Endothelial cell (in vitro differentiated cells): ENCODE measurements at regions not wholly inside any gene's neighbourhood (a gene's known extent, or its start where the extent isn't known, plus 50 kb on each side); places are given as distances from the start of the nearest gene placed in this dataset.

Experiments
- DNase-seq: peaks from one replicate; pipeline ENCODE4 v3.0.0; 2021; ENCODE audit warnings: low spot score
- H3K27ac Mint-ChIP-seq: one replicate; pipeline ENCODE4 v1.8.0; 2021; ENCODE audit warnings: mixed read lengths, inconsistent platforms; ENCODE audit not compliant: unreplicated experiment
- H3K27me3 Mint-ChIP-seq: one replicate; pipeline ENCODE4 v1.8.0; 2021; ENCODE audit warnings: mild to moderate bottlenecking, moderate library complexity, mixed read lengths, inconsistent platforms; ENCODE audit not compliant: unreplicated experiment
- H3K36me3 Mint-ChIP-seq: one replicate; pipeline ENCODE4 v1.8.0; 2021; ENCODE audit warnings: mild to moderate bottlenecking, low read depth, mixed read lengths, inconsistent platforms; ENCODE audit not compliant: unreplicated experiment
- H3K4me1 Mint-ChIP-seq: one replicate; pipeline ENCODE4 v1.8.0; 2021; ENCODE audit warnings: mild to moderate bottlenecking, mixed read lengths, inconsistent platforms; ENCODE audit not compliant: unreplicated experiment
- H3K4me3 Mint-ChIP-seq: one replicate; pipeline ENCODE4 v1.8.0; 2021; ENCODE audit warnings: mild to moderate bottlenecking, mixed read lengths, inconsistent platforms; ENCODE audit not compliant: unreplicated experiment
- H3K9me3 Mint-ChIP-seq: one replicate; pipeline ENCODE4 v1.8.0; 2021; ENCODE audit warnings: mixed read lengths, inconsistent platforms; ENCODE audit not compliant: unreplicated experiment
- TF ChIP-seq, protein P1 (sequence below): fragments of 200-600 bp; sonication (generic); IDR thresholded peaks from one replicate; pipeline ENCODE4 v1.5.0; 2021; ENCODE audit warnings: antibody characterized with exemption; ENCODE audit not compliant: unreplicated experiment

DNA sequence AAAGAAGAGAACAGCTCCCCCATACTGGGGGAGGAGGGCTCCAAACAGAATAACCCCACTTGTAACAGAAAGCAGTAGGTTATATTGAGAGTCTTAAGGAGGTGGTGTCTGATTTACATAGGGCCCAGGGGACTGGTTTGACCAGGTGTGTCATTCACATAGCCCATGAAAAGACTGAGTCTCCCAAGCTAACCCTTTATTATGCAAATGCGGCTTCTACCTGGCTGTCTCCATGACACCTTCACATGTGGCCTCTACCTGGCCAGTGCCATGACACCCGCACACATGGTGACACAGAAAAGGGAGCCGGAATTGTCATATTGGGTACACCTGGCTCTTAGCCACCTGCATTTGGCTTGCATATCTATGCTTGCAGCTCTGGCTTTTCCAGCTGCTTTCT lies 1057.2 kb upstream of the PIK3C3 start:
- no peak overlapping the region for H3K4me3 Mint-ChIP-seq
- H3K36me3 Mint-ChIP-seq, result no peaks in the 10 kb centered on the region
- no peak overlapping the region for H3K27ac Mint-ChIP-seq
- no peaks in the 10 kb centered on the region for H3K27me3 Mint-ChIP-seq
- H3K4me1 Mint-ChIP-seq, result peaks cover 5% of the 10 kb centered on the region
- H3K9me3 Mint-ChIP-seq, result no peaks in the 10 kb centered on the region
- TF ChIP-seq, protein P1, sequence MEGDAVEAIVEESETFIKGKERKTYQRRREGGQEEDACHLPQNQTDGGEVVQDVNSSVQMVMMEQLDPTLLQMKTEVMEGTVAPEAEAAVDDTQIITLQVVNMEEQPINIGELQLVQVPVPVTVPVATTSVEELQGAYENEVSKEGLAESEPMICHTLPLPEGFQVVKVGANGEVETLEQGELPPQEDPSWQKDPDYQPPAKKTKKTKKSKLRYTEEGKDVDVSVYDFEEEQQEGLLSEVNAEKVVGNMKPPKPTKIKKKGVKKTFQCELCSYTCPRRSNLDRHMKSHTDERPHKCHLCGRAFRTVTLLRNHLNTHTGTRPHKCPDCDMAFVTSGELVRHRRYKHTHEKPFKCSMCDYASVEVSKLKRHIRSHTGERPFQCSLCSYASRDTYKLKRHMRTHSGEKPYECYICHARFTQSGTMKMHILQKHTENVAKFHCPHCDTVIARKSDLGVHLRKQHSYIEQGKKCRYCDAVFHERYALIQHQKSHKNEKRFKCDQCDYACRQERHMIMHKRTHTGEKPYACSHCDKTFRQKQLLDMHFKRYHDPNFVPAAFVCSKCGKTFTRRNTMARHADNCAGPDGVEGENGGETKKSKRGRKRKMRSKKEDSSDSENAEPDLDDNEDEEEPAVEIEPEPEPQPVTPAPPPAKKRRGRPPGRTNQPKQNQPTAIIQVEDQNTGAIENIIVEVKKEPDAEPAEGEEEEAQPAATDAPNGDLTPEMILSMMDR, result no peak
- DNase-seq, result no peak

DNA sequence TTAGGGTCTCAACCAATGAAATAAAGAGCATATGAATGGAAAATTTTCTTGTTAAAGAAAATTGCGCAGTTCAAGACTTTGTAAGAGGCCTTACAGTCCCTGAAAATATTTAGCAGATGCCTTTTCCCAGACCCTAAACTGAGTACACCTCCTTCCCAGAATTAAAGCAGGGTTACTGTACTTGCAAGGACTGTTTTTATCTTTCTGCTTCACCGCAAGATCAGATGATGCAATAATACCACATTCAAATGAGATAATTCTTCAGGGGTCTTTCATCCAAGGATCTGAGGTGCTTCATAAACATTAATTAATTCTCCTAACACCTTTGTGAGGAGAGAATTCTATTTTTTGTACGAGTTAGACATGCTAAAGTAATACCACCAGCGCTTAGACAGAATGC lies 1071.8 kb upstream of the PIK3C3 start:
- Mint-ChIP-seq H3K4me1 (peaks cover 3% of the 10 kb centered on the region), H3K27me3 (no peaks in the 10 kb centered on the region), H3K27ac (no peak overlapping the region), H3K9me3 (no peaks in the 10 kb centered on the region), H3K36me3 (no peaks in the 10 kb centered on the region), H3K4me3 (no peak overlapping the region)
- no peak for DNase-seq
- TF ChIP-seq, protein P1, result no peak

DNA sequence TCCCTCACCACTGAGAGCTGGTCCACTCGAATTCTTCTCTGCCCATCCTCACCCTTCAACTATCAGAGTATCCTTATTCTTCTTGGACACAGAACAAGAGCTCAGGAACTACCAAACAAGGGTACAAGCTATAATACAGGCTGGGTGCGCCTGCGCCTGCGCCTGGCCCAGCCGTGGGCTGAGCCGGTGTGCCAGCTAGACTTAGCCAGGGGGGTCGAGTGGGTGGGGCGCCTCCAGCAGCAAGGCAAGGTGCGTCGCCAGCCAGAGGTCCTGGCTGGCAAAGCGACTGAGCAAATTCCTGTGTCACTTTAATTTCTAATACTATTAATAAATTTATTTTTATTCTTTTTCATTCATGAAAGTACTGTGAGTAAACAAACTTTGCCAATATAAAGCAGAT lies 1072.6 kb upstream of the PIK3C3 start:
- no peaks in the 10 kb centered on the region for H3K36me3 Mint-ChIP-seq
- H3K27me3 Mint-ChIP-seq, result no peaks in the 10 kb centered on the region
- no peak overlapping the region for H3K27ac Mint-ChIP-seq
- no peak for DNase-seq
- peaks cover 2% of the 10 kb centered on the region for H3K4me1 Mint-ChIP-seq
- TF ChIP-seq, protein P1, result no peak
- H3K9me3 Mint-ChIP-seq, result no peaks in the 10 kb centered on the region
- H3K4me3 Mint-ChIP-seq, result no peak overlapping the region

DNA sequence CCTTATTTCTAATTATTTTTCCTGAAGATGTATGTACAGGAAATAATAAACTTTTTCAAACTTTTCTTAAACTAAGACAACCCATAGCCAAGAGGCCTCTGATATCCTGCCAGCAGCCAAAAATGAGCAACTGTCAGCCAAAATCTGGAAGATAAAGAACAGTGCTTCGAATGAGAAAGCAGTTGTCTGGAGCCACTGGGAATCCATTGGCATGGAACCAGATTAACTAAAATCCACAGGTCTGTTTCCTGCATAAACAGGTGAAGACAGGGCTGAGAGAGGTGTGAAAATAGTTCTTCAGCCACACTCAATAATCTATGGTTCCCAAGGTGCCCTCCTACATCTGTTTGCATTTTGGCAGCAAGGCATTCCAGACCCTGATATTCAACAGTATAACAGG lies 1076.7 kb upstream of the PIK3C3 start:
- DNase-seq, result no peak
- Mint-ChIP-seq H3K9me3 (no peaks in the 10 kb centered on the region), H3K4me1 (no peaks in the 10 kb centered on the region), H3K27me3 (no peaks in the 10 kb centered on the region), H3K27ac (no peak overlapping the region), H3K4me3 (no peak overlapping the region), H3K36me3 (no peaks in the 10 kb centered on the region)
- TF ChIP-seq, protein P1, result no peak

DNA sequence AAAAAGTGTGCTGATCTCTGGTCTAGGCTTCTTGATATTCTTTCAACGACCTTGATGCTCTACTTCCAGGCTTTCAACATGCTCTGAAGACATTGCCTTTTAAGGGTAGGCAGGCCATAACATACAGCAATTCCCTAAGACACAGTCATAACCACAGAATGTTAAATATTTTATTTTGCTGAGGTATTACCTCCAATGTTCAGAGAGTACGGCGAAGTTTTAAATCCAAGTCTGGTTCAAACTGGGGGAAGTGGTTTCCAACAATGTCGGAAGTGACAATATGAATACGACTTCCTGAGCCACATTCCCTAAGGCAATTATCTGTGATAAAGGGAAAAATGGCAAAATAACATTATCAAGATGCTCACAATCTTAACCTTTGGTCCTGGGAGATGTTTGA lies 1077.9 kb upstream of the PIK3C3 start:
- Mint-ChIP-seq H3K27ac (no peak overlapping the region), H3K27me3 (no peaks in the 10 kb centered on the region), H3K4me1 (no peaks in the 10 kb centered on the region), H3K4me3 (no peak overlapping the region), H3K36me3 (no peaks in the 10 kb centered on the region), H3K9me3 (no peaks in the 10 kb centered on the region)
- TF ChIP-seq, protein P1, result no peak
- DNase-seq, result no peak
